ENCODE measurements at regions not wholly inside any gene's neighbourhood (a gene's known extent, or its start where the extent isn't known, plus 50 kb on each side); places are given as distances from the start of the nearest gene placed in this dataset.

- no peak for TF ChIP-seq POLR2A (IDR thresholded peaks at IDR 0.05)
- no peak for TF ChIP-seq CTCF (IDR thresholded peaks at IDR 0.05)
Observed at GRCh38 chr2:228594012-228594411, 412.5 kb upstream of the SPHKAP start.

All from right lobe of liver (tissue), 4 donors.